ENCODE measurements at regions not wholly inside any gene's neighbourhood (a gene's known extent, or its start where the extent isn't known, plus 50 kb on each side); places are given as distances from the start of the nearest gene placed in this dataset.
"Not testable (repeated sequence)": the region's sequence is repeated elsewhere in the genome, so short reads cannot be mapped to it uniquely, and the experiment has no call there.

- H3K27me3 Mint-ChIP-seq, H3K4me3 Mint-ChIP-seq, H3K27ac Mint-ChIP-seq, POLR2A ChIA-PET, H3K4me1 Mint-ChIP-seq, H3K36me3 Mint-ChIP-seq, ATAC-seq, DNase-seq: not testable (repeated sequence)
- H3K9me3 Mint-ChIP-seq = peaks cover 0 to 39% (median 6%) of the 10 kb centered on the region in 9 donors
Measured at GRCh38 chr3:144023543-144023942, 51.9 kb downstream of the DIPK2A start.

DNA sequence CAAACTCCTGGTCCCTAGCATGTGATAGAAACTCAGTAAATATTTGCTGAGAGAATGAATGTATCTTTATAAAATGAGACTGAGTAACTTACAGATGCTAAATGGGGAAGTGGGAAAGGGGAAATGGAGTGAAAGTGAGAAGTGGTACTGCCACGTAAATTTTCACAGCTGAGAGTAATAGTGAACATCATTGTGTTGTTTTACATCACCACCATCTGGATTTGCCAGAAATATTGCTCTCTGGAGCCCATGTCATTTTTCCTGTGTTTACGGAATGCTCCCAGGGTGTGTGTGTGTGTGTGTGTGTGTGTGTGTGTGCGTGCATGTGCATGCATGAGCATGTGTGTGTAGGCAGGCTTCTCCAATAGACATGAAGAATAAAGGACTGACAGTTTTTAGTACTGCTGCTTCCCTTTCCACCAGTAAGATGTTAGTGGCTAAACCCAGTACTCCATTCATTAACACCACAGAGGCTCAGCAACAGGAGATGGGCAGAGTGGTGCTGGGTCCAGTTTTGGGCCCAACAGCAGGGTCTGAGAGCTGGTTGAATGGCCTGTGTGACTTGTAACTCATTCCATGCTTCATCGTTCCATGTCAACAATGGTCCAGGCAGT lies 57.3 kb downstream of the DIPK2A start:
- DNase-seq (no peak), ATAC-seq (no peak)
- Mint-ChIP-seq H3K27ac (peak overlapping the region in 1 of 10 donors; percentile 17), H3K4me3 (no peak overlapping the region), H3K36me3 (peaks cover 0 to 3% (median 0%) of the 10 kb centered on the region in 3 donors), H3K27me3 (peaks cover 0 to 8% (median 4%) of the 10 kb centered on the region in 5 donors), H3K4me1 (peaks cover 0 to 13% (median 0%) of the 10 kb centered on the region in 4 donors), H3K9me3 (peaks cover 0 to 16% (median 0%) of the 10 kb centered on the region in 9 donors)
- POLR2A ChIA-PET = no interaction called here

- DNase-seq (no peak), ATAC-seq (no peak)
- POLR2A ChIA-PET = no interaction called here
- Mint-ChIP-seq H3K27ac (no peak overlapping the region), H3K27me3 (peaks cover 0 to 3% (median 0%) of the 10 kb centered on the region in 5 donors), H3K4me3 (no peak overlapping the region), H3K36me3 (no peaks in the 10 kb centered on the region), H3K4me1 (peaks cover 0 to 13% (median 0%) of the 10 kb centered on the region in 4 donors), H3K9me3 (peaks cover 0 to 7% (median 0%) of the 10 kb centered on the region in 9 donors)
Measured at GRCh38 chr3:144029769-144030168, 58.1 kb downstream of the DIPK2A start.

DNA sequence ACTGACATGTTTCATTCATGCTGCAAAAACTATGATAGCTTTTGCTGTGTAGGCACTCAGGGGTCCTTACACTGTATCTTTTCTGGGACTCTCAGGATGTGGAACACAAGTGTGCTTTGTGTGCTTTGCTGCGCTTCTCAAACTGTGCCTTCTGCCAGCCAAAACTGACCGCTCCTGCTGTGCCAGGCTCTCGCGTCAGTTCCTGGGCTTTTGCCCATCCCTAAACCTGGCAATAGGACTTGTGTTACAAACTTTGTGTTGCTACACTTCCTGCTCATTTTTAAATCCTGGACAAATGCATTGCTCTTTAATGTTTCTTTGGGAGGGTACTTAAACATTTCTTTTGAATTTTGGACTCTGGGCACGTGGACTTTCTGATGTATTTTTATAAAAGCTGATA lies 60.3 kb downstream of the DIPK2A start:
- POLR2A ChIA-PET = no interaction called here
- H3K36me3 Mint-ChIP-seq = no peaks in the 10 kb centered on the region

DNA sequence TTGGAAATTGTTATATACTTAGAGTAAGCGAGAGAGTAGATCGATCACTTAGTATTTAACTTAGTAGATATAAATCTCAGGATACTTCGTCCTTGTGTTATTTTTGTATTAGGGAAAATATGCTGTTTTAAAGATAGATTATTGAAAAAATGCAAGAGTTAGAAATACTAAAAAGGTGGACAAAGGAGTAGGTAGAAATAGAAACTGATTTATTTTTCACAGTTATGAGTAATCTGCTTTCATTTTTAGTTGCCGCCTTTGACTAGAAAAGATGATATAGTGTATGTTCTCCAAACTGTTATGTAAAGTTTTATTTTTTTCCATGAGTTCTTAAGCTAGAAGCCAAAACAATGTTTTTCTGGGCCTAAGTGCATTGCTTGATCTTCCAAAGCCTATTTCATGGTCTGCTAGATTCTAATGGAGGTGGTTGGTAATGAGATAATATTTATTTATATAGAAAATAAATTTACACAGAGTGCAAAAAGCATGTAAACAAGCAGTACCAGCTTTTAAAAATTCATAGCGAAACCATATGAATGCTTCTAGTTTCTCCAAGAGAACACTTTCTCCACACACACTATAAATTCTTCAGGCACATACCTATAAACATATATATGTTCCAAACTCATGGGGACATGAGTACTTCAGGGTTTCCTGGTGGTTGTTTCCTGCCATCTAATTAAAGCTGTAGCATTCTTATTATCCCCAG lies 61.1 kb downstream of the DIPK2A start:
- Mint-ChIP-seq H3K36me3 (no peaks in the 10 kb centered on the region), H3K9me3 (no peaks in the 10 kb centered on the region), H3K27me3 (peaks cover 0 to 3% (median 0%) of the 10 kb centered on the region in 5 donors), H3K4me1 (peaks cover 0 to 13% (median 0%) of the 10 kb centered on the region in 4 donors), H3K4me3 (no peak overlapping the region), H3K27ac (no peak overlapping the region)
- POLR2A ChIA-PET = no interaction called here
- ATAC-seq (no peak), DNase-seq (no peak)

More for the DNA sequence above, 60.3 kb downstream of the DIPK2A start:
- no peak overlapping the region for H3K4me3 Mint-ChIP-seq
- no peak overlapping the region for H3K27ac Mint-ChIP-seq
- peaks cover 0 to 3% (median 0%) of the 10 kb centered on the region in 5 donors for H3K27me3 Mint-ChIP-seq
- ATAC-seq = no peak
- DNase-seq = no peak
- H3K9me3 Mint-ChIP-seq = peaks cover 0 to 4% (median 0%) of the 10 kb centered on the region in 9 donors
- H3K4me1 Mint-ChIP-seq = peaks cover 0 to 13% (median 0%) of the 10 kb centered on the region in 4 donors

DNA sequence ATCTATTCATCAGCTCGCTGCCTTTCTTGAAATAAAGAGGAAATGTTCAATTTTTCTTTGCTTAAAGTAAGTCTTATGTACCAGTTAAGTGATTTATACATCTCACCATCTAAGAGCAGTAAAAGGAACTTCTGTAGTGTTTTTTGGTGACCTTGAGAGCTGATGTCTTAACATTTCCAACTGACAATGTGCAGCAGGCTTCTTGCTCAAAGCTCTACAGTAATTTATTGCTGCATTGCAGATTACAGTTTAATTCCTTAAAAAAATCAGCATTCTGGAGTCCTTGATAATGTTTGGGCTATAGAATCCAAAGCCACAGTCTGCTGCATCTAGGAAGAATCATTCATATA lies 61.6 kb downstream of the DIPK2A start:
- Mint-ChIP-seq H3K4me3 (no peak overlapping the region), H3K9me3 (no peaks in the 10 kb centered on the region), H3K27me3 (peaks cover 0 to 3% (median 0%) of the 10 kb centered on the region in 5 donors), H3K4me1 (peaks cover 0 to 13% (median 0%) of the 10 kb centered on the region in 4 donors), H3K36me3 (no peaks in the 10 kb centered on the region), H3K27ac (no peak overlapping the region)
- POLR2A ChIA-PET = no interaction called here
- no peak for DNase-seq
- ATAC-seq = no peak

- ATAC-seq (no peak), DNase-seq (no peak)
- no peak overlapping the region for H3K27ac Mint-ChIP-seq
- H3K36me3 Mint-ChIP-seq = no peaks in the 10 kb centered on the region
- peaks cover 0 to 8% (median 0%) of the 10 kb centered on the region in 4 donors for H3K4me1 Mint-ChIP-seq
- peaks cover 0 to 3% (median 0%) of the 10 kb centered on the region in 5 donors for H3K27me3 Mint-ChIP-seq
- H3K9me3 Mint-ChIP-seq = no peaks in the 10 kb centered on the region
- H3K4me3 Mint-ChIP-seq = no peak overlapping the region
- POLR2A ChIA-PET = no interaction called here
Measured at GRCh38 chr3:144033863-144034262, 62.2 kb downstream of the DIPK2A start.

DNA sequence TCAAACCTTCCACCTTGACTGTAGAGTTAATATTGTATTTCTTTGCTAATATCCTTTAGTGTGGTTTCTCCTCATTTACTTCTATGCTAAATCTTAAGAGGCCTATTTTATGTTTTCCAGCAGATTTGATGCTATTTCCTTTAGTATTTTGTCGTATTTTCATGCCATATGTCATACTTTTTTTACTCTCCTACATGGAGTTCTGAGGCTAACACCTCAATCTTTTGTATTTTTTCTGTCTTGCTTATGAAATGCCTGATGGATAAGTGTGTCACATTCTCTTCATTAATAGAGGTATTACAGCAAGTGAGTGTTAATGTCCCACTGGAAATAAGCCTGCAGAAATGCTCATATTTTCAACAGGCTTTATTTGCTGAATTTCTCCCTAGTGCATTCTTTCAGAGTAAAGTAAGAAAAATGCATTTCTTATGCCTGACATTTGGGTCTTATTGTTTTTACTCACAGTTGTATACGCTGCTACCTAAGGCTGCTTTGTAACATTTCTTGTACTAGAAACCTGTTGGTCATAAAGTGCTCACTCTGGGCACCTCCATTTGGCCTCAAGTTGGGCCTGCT lies 63.2 kb downstream of the DIPK2A start:
- Mint-ChIP-seq H3K27ac (no peak overlapping the region), H3K9me3 (no peaks in the 10 kb centered on the region), H3K4me3 (no peak overlapping the region), H3K27me3 (peaks cover 0 to 7% (median 3%) of the 10 kb centered on the region in 5 donors), H3K4me1 (peaks cover 0 to 3% (median 0%) of the 10 kb centered on the region in 4 donors), H3K36me3 (no peaks in the 10 kb centered on the region)
- POLR2A ChIA-PET = no interaction called here
- ATAC-seq (no peak), DNase-seq (no peak)

DNA sequence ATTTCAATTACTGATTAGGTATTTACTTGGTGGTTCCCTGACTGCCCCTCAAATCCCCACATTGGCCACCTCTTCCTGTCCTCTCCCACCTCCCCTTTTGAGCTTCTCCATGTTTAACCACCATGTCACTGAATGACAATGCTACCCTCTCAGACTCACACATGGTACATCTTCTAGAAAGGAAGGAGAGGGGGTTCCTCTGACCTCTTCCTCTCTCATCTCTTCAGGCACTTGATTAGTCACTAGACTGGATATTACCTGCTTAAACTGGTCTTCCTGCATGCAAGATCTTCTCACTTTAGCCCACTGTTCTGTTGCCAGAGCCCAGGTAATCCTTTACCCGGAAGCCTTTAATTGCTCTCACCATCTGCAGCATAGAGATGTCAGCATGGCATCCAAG lies 64.9 kb downstream of the DIPK2A start:
- Mint-ChIP-seq H3K4me1 (peaks cover 0 to 3% (median 0%) of the 10 kb centered on the region in 4 donors), H3K9me3 (no peaks in the 10 kb centered on the region), H3K36me3 (no peaks in the 10 kb centered on the region), H3K4me3 (no peak overlapping the region), H3K27ac (peak overlapping the region in 1 of 10 donors; percentile 43), H3K27me3 (peaks cover 0 to 23% (median 7%) of the 10 kb centered on the region in 5 donors)
- DNase-seq (no peak), ATAC-seq (no peak)
- POLR2A ChIA-PET = no interaction called here

GRCh38 chr3:144039661-144040060 lies 68.0 kb downstream of the DIPK2A start:
- Mint-ChIP-seq H3K36me3 (no peaks in the 10 kb centered on the region), H3K9me3 (no peaks in the 10 kb centered on the region)
- POLR2A ChIA-PET = no interaction called here

DNA sequence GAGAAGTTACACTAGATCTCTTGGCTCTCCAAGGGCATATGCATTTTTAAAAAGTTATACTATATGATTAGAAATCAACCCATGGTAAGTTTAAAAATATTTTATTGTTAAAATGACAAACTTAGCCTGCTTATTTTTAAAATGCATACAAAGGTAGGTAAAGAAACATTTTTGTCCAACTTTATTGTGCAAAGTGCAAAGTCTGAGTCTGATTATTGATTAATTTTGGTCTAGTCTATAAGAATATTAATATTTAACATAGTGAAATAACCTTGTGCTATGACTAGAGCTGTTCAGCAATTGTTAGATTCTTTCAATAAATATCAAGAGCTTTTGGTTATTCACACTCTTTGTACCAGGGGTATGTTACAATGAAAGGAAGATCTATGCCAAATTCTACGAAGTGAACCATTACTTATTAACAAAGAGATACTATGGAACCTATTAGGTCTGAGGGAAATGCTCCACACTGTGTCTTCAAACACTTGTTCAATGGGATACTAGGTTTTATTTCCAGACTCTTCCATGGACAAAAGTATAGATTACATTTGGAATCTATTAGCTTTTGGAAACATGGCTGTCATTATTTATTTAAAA lies 70.4 kb downstream of the DIPK2A start:
- POLR2A ChIA-PET = no interaction called here
- no peak for ATAC-seq
- Mint-ChIP-seq H3K4me3 (no peak overlapping the region), H3K4me1 (no peaks in the 10 kb centered on the region), H3K27ac (no peak overlapping the region), H3K27me3 (peaks cover 0 to 23% (median 7%) of the 10 kb centered on the region in 5 donors), H3K36me3 (no peaks in the 10 kb centered on the region), H3K9me3 (no peaks in the 10 kb centered on the region)
- no peak for DNase-seq

More at GRCh38 chr3:144039661-144040060, 68.0 kb downstream of the DIPK2A start:
- DNase-seq = no peak
- Mint-ChIP-seq H3K27me3 (peaks cover 0 to 23% (median 7%) of the 10 kb centered on the region in 5 donors), H3K4me1 (no peaks in the 10 kb centered on the region), H3K4me3 (no peak overlapping the region), H3K27ac (no peak overlapping the region)
- no peak for ATAC-seq

GRCh38 chr3:144045766-144046165 lies 74.1 kb downstream of the DIPK2A start:
- no peaks in the 10 kb centered on the region for H3K4me1 Mint-ChIP-seq
- DNase-seq = no peak

GRCh38 chr3:144049374-144049773 lies 77.8 kb downstream of the DIPK2A start:
- no peak for ATAC-seq
- H3K36me3 Mint-ChIP-seq = no peaks in the 10 kb centered on the region
- peaks cover 0 to 2% (median 0%) of the 10 kb centered on the region in 5 donors for H3K27me3 Mint-ChIP-seq

More at GRCh38 chr3:144045766-144046165, 74.1 kb downstream of the DIPK2A start:
- no peaks in the 10 kb centered on the region for H3K36me3 Mint-ChIP-seq
- no peaks in the 10 kb centered on the region for H3K9me3 Mint-ChIP-seq
- POLR2A ChIA-PET = no interaction called here
- peaks cover 0 to 6% (median 0%) of the 10 kb centered on the region in 5 donors for H3K27me3 Mint-ChIP-seq
- H3K27ac Mint-ChIP-seq = no peak overlapping the region
- ATAC-seq = no peak
- H3K4me3 Mint-ChIP-seq = no peak overlapping the region

More at GRCh38 chr3:144049374-144049773, 77.8 kb downstream of the DIPK2A start:
- H3K4me1 Mint-ChIP-seq = no peaks in the 10 kb centered on the region
- DNase-seq = no peak
- no peaks in the 10 kb centered on the region for H3K9me3 Mint-ChIP-seq
- H3K27ac Mint-ChIP-seq = no peak overlapping the region
- no peak overlapping the region for H3K4me3 Mint-ChIP-seq
- POLR2A ChIA-PET = no interaction called here

Measured in naive thymus-derived CD8-positive, alpha-beta T cell (primary cell).